GM10266 (cell line): ENCODE measurements at regions not wholly inside any gene's neighbourhood (a gene's known extent, or its start where the extent isn't known, plus 50 kb on each side); places are given as distances from the start of the nearest gene placed in this dataset.
A peak's percentile ranks its signal among the peaks of the same experiment; 100 is the strongest.

Source experiments
- DNase-seq: peaks from one replicate; pipeline ENCODE4 v3.0.0; 2012; ENCODE audit errors: extremely low spot score
- CTCF ChIP-seq: IDR thresholded peaks from 2 replicates; pipeline ENCODE4 v1.5.1; 2012; ENCODE audit warnings: mild to moderate bottlenecking, low read depth; ENCODE audit not compliant: control insufficient read depth, insufficient read depth; ENCODE audit errors: missing control alignments

- TF ChIP-seq CTCF, result peak; percentile 52
- DNase-seq, result peak; percentile 8
Observed at GRCh38 chr3:94862703-94863102, 799.8 kb downstream of the NSUN3 start.

GRCh38 chr3:94869059-94869547 is 806.2 kb downstream of the NSUN3 start:
- DNase-seq, result no peak

GRCh38 chr3:94873751-94874150 is 810.9 kb downstream of the NSUN3 start:
- no peak for TF ChIP-seq CTCF

More at GRCh38 chr3:94869059-94869547, 806.2 kb downstream of the NSUN3 start:
- no peak for TF ChIP-seq CTCF

GRCh38 chr3:94875149-94875548 is 812.3 kb downstream of the NSUN3 start:
- no peak for TF ChIP-seq CTCF
- DNase-seq, result no peak

More at GRCh38 chr3:94873751-94874150, 810.9 kb downstream of the NSUN3 start:
- no peak for DNase-seq

- TF ChIP-seq CTCF, result no peak
- no peak for DNase-seq
Observed at GRCh38 chr3:94887065-94887464, 824.2 kb downstream of the NSUN3 start.

- no peak for TF ChIP-seq CTCF
- DNase-seq, result no peak
Observed at GRCh38 chr3:94896994-94897393, 834.1 kb downstream of the NSUN3 start.

- DNase-seq, result no peak
- no peak for TF ChIP-seq CTCF
Observed at GRCh38 chr3:94904156-94904674, 841.4 kb downstream of the NSUN3 start.
